WERI-Rb-1 (cell line): ENCODE measurements at regions not wholly inside any gene's neighbourhood (a gene's known extent, or its start where the extent isn't known, plus 50 kb on each side); places are given as distances from the start of the nearest gene placed in this dataset.

Source experiments
- DNase-seq: peaks from one replicate; pipeline ENCODE4 v3.0.0-alpha.2; 2020
- H3K27ac ChIP-seq: fragments of 250-450 bp; sonication (Bioruptor Pico); 2 replicates; pipeline ENCODE4 v1.5.1; 2020; ENCODE audit warnings: mild to moderate bottlenecking, moderate library complexity
- H3K27me3 ChIP-seq: fragments of 250-450 bp; sonication (Bioruptor Pico); 2 replicates; pipeline ENCODE4 v1.5.1; 2021; ENCODE audit warnings: mild to moderate bottlenecking, low read depth, moderate library complexity; ENCODE audit not compliant: insufficient read depth, severe bottlenecking
- H3K36me3 ChIP-seq: fragments of 250-450 bp; sonication (Bioruptor Pico); 2 replicates; pipeline ENCODE4 v1.5.1; 2020; ENCODE audit warnings: mild to moderate bottlenecking, moderate library complexity
- H3K4me3 ChIP-seq: 2 replicates; pipeline ENCODE4 v1.5.1; 2011; ENCODE audit warnings: low read depth, mild to moderate bottlenecking, control low read depth, low read length
- H3K9me3 ChIP-seq: fragments of 250-450 bp; sonication (Bioruptor Pico); 2 replicates; pipeline ENCODE4 v1.5.1; 2021; ENCODE audit warnings: mild to moderate bottlenecking, moderate library complexity; ENCODE audit not compliant: severe bottlenecking
- TF ChIP-seq, protein P1 (sequence below): IDR thresholded peaks from 2 replicates; pipeline ENCODE4 v1.5.1; 2011; ENCODE audit warnings: low read depth, mild to moderate bottlenecking, control low read depth, inconsistent platforms, low read length

DNA sequence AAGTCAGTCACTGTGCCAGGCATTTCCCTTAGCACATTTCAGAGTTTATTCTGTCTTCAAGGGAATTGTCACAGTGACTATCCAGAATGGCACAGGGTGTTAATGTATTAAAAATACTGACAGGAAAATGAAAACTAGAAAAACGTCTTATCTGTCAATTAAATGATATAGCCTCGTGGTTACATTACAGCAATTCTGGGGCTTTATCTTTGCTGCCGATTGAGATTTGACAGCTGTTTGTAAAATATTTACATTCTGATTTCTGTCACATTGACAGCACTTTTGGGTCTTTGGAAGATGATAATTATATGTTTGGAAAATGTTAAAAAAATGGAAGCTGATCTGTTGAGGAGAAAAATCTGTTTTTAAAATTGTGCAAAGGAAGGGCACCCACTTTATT lies 250.0 kb downstream of the CHRM3 start:
- Histone ChIP-seq H3K27me3 (no peaks in the 10 kb centered on the region), H3K4me3 (no peak overlapping the region), H3K27ac (no peak overlapping the region), H3K9me3 (peaks cover 5% of the 10 kb centered on the region), H3K36me3 (no peaks in the 10 kb centered on the region)
- TF ChIP-seq, protein P1, sequence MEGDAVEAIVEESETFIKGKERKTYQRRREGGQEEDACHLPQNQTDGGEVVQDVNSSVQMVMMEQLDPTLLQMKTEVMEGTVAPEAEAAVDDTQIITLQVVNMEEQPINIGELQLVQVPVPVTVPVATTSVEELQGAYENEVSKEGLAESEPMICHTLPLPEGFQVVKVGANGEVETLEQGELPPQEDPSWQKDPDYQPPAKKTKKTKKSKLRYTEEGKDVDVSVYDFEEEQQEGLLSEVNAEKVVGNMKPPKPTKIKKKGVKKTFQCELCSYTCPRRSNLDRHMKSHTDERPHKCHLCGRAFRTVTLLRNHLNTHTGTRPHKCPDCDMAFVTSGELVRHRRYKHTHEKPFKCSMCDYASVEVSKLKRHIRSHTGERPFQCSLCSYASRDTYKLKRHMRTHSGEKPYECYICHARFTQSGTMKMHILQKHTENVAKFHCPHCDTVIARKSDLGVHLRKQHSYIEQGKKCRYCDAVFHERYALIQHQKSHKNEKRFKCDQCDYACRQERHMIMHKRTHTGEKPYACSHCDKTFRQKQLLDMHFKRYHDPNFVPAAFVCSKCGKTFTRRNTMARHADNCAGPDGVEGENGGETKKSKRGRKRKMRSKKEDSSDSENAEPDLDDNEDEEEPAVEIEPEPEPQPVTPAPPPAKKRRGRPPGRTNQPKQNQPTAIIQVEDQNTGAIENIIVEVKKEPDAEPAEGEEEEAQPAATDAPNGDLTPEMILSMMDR = no peak
- DNase-seq = no peak

DNA sequence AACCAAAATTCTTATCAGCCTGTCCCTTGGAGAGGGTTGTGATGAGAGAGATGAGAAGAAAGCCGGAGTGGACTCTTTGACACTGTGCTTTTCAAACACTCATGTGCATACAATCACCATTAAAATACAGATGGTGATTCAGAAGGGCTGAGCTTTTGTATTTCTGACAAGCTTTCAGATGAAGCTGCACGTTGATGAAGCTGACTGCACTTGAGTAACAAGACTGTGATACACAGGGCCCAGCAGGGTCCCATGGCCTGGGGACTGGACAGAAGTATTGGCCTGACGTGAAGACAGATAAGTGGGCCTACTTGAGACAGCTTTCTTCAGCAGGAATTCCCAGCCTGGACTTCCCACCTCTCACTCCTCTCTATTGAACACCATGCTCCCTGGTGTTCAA lies 258.2 kb downstream of the CHRM3 start:
- no peak overlapping the region for H3K4me3 ChIP-seq
- no peak overlapping the region for H3K27ac ChIP-seq
- DNase-seq = no peak
- no peaks in the 10 kb centered on the region for H3K27me3 ChIP-seq
- TF ChIP-seq, protein P1 = no peak
- H3K36me3 ChIP-seq = no peaks in the 10 kb centered on the region
- peaks cover 5% of the 10 kb centered on the region for H3K9me3 ChIP-seq

DNA sequence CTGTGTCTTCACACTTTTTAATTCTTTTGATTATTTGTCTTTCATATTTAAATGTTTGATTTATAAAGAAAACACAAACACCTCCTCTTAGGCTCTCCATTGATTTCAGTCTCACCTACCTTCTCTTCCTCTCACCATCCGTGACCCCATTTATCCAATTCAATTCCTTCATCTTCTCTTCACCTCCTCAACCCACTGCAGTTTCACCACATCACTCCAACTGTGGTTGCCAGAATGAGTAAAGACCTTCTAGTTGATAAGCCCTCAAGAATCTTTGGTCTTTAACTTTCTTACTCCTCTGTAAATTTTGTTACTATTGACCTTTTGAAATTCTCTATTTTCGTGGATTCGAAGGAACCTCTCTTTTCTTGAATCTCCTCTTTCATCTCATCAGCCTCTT lies 260.7 kb downstream of the CHRM3 start:
- Histone ChIP-seq H3K36me3 (no peaks in the 10 kb centered on the region), H3K27me3 (no peaks in the 10 kb centered on the region), H3K4me3 (no peak overlapping the region), H3K9me3 (peaks cover 5% of the 10 kb centered on the region), H3K27ac (no peak overlapping the region)
- TF ChIP-seq, protein P1 = no peak
- DNase-seq = no peak

DNA sequence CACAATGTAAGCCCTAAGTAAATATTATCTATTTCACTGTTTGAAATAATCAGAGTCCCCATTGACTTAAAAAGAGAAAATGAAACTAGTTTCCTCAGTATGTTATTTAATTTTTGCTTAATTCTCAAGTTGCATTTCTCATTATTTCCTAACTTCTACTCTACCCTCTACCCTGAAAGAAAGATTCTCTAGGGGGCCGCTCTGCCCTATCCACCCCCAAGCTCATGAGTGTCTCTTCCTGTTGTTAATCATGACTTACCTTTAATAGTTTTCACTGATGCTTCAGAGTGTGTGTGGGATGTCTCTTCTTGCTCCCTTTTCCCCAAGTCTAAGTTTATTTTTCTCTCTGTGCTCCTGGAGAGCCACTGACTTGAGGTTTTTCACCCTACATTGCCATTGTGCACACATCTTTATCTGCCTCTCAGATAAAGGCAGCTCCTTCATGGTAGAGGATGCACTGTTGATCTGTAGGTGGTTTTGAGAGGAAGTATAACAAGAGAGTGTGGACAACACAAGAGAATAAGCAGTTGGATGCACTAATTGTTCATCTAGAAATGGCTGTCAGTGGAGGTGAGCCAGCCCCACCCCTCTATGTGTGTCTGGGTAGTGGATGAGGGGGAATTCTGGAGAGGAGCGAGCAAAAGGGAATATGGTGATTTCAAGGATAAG lies 261.7 kb downstream of the CHRM3 start:
- no peaks in the 10 kb centered on the region for H3K27me3 ChIP-seq
- TF ChIP-seq, protein P1 = no peak
- no peak overlapping the region for H3K27ac ChIP-seq
- no peak overlapping the region for H3K4me3 ChIP-seq
- DNase-seq = no peak
- no peaks in the 10 kb centered on the region for H3K36me3 ChIP-seq
- H3K9me3 ChIP-seq = peaks cover 5% of the 10 kb centered on the region

- Histone ChIP-seq H3K36me3 (no peaks in the 10 kb centered on the region), H3K9me3 (no peaks in the 10 kb centered on the region), H3K27ac (no peak overlapping the region), H3K27me3 (no peaks in the 10 kb centered on the region), H3K4me3 (no peak overlapping the region)
- DNase-seq = no peak
- TF ChIP-seq, protein P1 = no peak
These were observed 268.7 kb downstream of the CHRM3 start for GRCh38 chr1:239655023-239655422.

- DNase-seq = no peak
- Histone ChIP-seq H3K4me3 (no peak overlapping the region), H3K9me3 (no peaks in the 10 kb centered on the region), H3K27ac (no peak overlapping the region), H3K36me3 (no peaks in the 10 kb centered on the region), H3K27me3 (no peaks in the 10 kb centered on the region)
- TF ChIP-seq, protein P1 = no peak
These were observed 270.9 kb downstream of the CHRM3 start for GRCh38 chr1:239657291-239657690.
